ENCODE measurements at regions not wholly inside any gene's neighbourhood (a gene's known extent, or its start where the extent isn't known, plus 50 kb on each side); places are given as distances from the start of the nearest gene placed in this dataset.

- no peak overlapping the region for H3K4me3 ChIP-seq (ENCODE audit: low read depth, low read length)
- H3K27ac ChIP-seq, result no peak overlapping the region
- H3K36me3 ChIP-seq (replicated peaks), result no peaks in the 10 kb centered on the region
- DNase-seq, result no peak
- in situ Hi-C loops (cut with HindIII; ENCODE audit: low pct_ligation_motif_present, low sequenced_read_pairs), result no loop called here
- no peaks in the 10 kb centered on the region for H3K27me3 ChIP-seq (replicated peaks)
- TF ChIP-seq CTCF (IDR thresholded peaks at IDR 0.05; ENCODE audit: low read depth, low read length, missing control alignments), result no peak
These were observed 275.1 kb upstream of the CDH4 start for GRCh38 chr20:60976913-60977312.

- no peak for TF ChIP-seq CTCF (IDR thresholded peaks at IDR 0.05; ENCODE audit: low read depth, low read length, missing control alignments)
- Histone ChIP-seq H3K27me3 (replicated peaks) (no peaks in the 10 kb centered on the region), H3K4me3 (ENCODE audit: low read depth, low read length) (no peak overlapping the region), H3K27ac (no peak overlapping the region), H3K36me3 (replicated peaks) (no peaks in the 10 kb centered on the region)
- DNase-seq, result no peak
- in situ Hi-C loops (cut with HindIII; ENCODE audit: low pct_ligation_motif_present, low sequenced_read_pairs), result no loop called here
These were observed 274.2 kb upstream of the CDH4 start for GRCh38 chr20:60977901-60978300.

GRCh38 chr20:60984666-60985065 lies 267.4 kb upstream of the CDH4 start:
- no peak for TF ChIP-seq CTCF (IDR thresholded peaks at IDR 0.05; ENCODE audit: low read depth, low read length, missing control alignments)
- no peaks in the 10 kb centered on the region for H3K27me3 ChIP-seq (replicated peaks)
- in situ Hi-C loops (cut with HindIII; ENCODE audit: low pct_ligation_motif_present, low sequenced_read_pairs), result no loop called here
- no peak overlapping the region for H3K4me3 ChIP-seq (ENCODE audit: low read depth, low read length)
- no peak for DNase-seq
- no peaks in the 10 kb centered on the region for H3K36me3 ChIP-seq (replicated peaks)
- no peak overlapping the region for H3K27ac ChIP-seq

GRCh38 chr20:60986506-60987156 lies 265.4 kb upstream of the CDH4 start:
- Histone ChIP-seq H3K27me3 (replicated peaks) (no peaks in the 10 kb centered on the region), H3K27ac (no peak overlapping the region), H3K36me3 (replicated peaks) (no peaks in the 10 kb centered on the region), H3K4me3 (ENCODE audit: low read depth, low read length) (no peak overlapping the region)
- in situ Hi-C loops (cut with HindIII; ENCODE audit: low pct_ligation_motif_present, low sequenced_read_pairs), result no loop called here
- TF ChIP-seq CTCF (IDR thresholded peaks at IDR 0.05; ENCODE audit: low read depth, low read length, missing control alignments), result no peak
- no peak for DNase-seq

GRCh38 chr20:60990061-60990460 lies 262.0 kb upstream of the CDH4 start:
- no peak for TF ChIP-seq CTCF (IDR thresholded peaks at IDR 0.05; ENCODE audit: low read depth, low read length, missing control alignments)
- DNase-seq, result no peak
- Histone ChIP-seq H3K36me3 (replicated peaks) (no peaks in the 10 kb centered on the region), H3K27me3 (replicated peaks) (no peaks in the 10 kb centered on the region), H3K27ac (no peak overlapping the region), H3K4me3 (ENCODE audit: low read depth, low read length) (no peak overlapping the region)
- in situ Hi-C loops (cut with HindIII; ENCODE audit: low pct_ligation_motif_present, low sequenced_read_pairs), result no loop called here

GRCh38 chr20:60990643-60991042 lies 261.4 kb upstream of the CDH4 start:
- no peaks in the 10 kb centered on the region for H3K27me3 ChIP-seq (replicated peaks)
- no peak for TF ChIP-seq CTCF (IDR thresholded peaks at IDR 0.05; ENCODE audit: low read depth, low read length, missing control alignments)
- in situ Hi-C loops (cut with HindIII; ENCODE audit: low pct_ligation_motif_present, low sequenced_read_pairs), result no loop called here
- no peaks in the 10 kb centered on the region for H3K36me3 ChIP-seq (replicated peaks)
- H3K4me3 ChIP-seq (ENCODE audit: low read depth, low read length), result no peak overlapping the region
- no peak overlapping the region for H3K27ac ChIP-seq
- DNase-seq, result no peak
